Endometrium (tissue), 2 donors: ENCODE measurements at regions not wholly inside any gene's neighbourhood (a gene's known extent, or its start where the extent isn't known, plus 50 kb on each side); places are given as distances from the start of the nearest gene placed in this dataset.
"Not testable (repeated sequence)": the region's sequence is repeated elsewhere in the genome, so short reads cannot be mapped to it uniquely, and the experiment has no call there.

ENCODE experiments used
- FAIRE-seq: peaks from 2 replicates; lab custom pipeline; 2012; peaks lifted over from hg19 to GRCh38; lab: Jason Lieb, UNC
- donor health status: control.
- donor health status: control.

DNA sequence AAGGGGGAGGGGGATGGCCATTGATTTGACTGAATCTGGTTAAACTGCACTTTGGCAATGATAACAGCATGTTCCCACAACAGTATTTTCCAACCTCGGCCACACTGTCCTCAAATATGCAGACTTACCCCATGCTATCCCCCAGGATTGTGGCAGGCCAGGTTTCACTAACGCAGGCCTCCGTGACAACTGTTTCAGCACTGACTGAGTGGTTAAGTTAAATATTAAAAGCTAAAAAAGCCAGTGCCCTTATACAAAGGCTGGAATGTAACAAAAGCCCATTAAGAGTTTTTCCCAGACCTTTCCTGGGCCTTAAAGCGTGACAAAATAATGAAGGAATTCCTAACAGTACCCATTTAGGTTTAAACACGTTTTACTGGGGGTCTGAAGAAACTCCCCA is 202.9 kb downstream of the USP25 start:
- FAIRE-seq = no peak

DNA sequence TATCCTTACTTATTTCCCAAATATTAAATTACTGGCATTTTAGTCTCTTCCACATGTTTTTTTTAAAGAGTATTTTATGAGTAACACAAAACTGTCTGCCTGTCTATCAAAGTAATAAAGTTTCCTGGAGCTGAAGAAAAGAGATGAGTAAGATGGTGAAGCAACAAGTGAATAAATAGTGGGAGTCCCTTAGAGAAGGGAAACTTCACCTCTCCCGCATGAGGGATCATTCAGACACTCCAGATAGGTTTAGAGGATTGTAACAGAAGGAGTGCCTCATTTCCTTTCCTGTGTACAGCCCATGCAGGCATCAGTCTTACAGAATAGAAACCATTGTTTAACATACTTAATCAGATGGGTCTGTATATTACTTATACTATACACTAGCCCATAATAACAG is 205.7 kb downstream of the USP25 start:
- FAIRE-seq = no peak

DNA sequence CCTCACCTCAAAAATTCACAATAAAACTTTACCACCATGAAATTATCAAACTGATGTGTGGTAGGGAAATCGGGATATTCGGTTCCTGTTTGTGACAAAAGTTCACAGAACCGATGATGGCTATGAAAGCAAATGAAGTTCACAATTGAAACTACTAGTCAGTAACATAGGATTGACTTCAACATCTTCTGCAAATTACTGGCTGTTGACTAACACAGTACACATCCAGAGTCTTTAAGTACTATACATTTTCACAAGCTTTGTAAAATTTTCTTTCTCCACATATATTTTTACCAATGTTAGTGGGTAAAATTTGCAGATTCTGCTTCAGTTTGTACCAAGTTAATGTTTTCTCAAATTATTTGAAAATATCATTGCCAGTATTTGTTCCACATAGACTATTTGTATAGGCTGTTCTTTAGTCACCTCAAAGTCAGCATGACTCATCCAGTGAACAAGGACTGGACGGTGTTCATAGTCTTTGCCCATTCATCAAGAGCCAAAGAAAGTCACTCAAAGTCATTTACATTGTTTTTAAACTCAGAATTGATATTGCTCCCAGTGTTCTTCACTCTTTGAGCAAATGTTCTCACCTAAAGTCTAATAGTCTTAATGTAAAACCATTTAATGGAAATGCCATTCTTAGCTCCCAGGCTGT is 213.4 kb downstream of the USP25 start:
- FAIRE-seq = no peak

DNA sequence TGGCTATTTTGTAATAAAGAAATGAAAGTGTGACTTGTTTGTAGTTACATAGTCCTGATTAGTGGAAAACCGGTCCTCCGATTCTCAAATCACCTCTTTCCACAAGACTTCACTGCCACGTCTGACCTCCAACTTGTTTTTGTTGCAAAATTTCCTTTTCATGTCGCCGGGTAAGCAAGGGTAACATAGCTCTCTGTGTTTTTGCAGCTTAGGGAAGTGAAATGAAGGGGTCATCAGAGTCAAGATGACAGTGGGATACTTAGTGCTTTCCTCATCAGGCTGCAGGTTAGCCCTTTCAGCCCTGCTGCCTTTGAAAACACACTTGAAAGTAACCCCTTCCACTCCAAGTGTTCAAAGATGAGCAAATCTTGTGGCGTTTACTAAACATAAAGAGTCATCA is 217.9 kb downstream of the USP25 start:
- FAIRE-seq = no peak

DNA sequence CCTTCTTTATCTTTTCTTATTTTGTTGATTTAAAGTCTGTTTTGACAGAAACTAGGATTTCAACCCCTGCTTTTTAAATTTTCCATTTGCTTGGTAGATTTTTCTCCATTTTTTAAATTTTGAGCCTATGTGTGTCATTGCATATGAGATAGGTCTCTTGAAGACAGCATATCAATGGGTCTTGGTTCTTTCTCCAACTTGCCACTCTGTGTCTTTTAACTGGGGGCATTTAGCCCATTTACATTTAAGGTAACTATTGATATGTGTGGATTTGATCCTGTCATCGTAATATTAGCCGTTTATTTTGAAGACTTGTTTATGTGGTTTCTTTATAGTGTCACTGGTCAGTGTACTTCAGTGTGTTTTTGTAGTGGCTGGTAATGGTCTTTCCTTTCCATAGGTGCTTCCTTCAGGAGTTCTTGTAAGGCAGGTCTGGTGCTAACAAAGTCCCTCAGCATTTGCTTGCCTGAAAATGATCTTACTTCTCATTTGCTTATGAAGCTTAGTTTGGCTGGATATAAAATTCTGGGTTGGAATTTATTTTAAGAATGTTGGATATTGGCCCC is 223.9 kb downstream of the USP25 start:
- no peak for FAIRE-seq

DNA sequence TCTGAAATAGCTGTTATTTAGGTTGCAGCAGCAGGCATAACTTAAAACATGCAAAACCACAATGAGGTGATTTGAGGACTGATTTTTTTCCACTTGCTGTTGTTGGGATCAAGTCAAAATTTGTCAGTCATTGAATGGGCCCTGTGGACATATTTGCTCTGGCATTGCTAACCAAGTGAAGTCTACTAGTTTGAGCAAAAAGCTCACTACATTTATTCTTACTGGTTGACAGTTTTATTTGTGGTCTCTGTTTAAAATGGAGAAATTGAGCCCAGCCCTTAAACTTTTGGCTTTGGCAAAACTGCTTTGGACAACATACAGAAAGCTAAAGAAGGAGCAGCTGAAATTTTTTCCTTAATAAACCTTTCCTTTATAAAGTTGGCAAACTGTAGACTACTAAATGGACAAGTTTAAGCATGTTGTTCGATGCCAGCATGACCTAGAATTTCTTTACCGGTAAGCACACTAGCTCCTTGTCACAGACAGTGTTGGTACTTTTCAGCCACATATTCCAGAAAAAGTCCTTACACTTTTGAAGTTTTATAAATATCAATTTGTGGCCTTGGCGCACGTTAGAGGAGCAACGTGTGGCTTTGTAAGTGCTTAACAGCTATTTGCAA is 234.6 kb downstream of the USP25 start:
- no peak for FAIRE-seq

DNA sequence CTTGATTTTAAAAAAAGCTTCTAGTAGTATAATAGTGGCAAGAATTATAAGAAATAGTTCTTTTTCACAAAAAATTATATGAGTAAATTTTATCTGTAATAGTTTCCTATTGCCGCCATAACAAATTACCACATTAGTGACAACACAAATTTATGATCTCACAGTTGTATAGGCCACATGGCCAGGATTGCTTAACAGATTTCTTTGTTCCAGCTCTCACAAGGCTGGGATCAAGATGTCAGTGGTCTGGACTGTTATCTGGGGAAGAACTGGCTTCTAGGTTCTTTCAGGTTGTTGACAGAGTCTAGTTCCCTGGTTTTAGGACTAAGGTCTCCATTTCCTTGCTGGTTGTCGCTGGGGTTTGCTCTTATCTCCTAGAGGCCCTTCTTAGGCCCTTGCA is 236.4 kb downstream of the USP25 start:
- FAIRE-seq = no peak

DNA sequence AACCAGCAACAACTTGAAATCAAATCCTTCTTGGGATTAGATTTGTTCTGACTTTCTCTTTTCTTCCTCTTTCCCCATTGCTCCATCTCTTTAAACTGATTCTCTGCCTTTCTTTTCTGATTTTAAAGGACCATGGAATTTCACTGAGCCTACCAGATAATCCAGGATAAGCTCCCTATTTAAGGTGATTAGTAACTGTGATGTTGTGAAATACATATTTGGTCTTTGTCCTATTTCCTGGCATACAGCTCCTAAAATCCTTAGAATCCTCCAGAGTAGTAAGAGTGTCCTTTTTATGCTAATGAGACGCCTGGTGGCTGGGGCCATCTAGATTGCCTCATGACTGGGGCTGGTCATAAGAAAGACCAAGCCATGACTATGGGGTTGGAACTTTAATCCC is 236.9 kb downstream of the USP25 start:
- FAIRE-seq = no peak

DNA sequence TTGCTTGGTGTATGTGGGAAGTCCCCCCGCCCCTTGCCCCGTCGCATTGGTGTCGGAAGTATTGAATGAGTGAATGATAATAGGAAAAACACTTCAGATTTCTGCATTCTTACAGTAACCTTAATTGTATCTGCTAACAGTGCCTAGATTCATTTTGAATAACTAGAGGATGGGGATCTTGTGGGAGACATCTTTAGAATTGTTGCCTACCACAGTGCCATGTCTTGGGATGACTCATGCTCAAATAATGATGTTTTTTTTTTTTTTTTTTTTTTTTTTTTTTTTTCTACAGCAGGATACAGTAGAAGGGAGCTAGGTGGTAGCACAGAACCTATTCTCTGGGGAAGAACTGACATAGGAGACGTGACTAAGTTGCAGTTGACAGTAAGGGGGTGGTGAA is 237.9 kb downstream of the USP25 start:
- FAIRE-seq = no peak

DNA sequence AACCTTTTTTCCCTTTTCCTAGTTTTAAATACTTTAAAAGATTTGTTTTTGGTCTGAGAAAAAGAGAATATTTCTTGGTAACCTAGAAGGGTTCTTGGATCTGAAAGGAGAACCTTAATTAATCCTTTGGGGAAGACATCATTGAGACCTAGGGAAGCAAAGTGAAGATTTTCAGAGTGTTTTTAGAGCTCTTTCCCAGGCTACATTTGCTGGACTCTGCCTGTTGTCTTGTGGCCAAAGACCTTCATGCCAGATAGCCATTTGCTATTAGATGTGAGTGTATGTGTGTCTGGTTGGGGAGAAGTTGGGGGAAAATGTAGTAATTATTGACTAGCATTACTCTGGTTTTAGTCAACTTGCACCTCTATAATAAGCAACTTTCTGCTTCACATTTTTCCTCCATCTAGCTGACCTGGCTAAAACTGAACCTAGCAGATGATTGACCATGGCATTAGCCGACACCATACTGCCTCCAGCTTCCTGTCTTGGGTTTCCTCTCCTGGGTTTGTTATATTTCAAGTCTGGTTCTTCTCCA is 239.1 kb downstream of the USP25 start:
- no peak for FAIRE-seq

DNA sequence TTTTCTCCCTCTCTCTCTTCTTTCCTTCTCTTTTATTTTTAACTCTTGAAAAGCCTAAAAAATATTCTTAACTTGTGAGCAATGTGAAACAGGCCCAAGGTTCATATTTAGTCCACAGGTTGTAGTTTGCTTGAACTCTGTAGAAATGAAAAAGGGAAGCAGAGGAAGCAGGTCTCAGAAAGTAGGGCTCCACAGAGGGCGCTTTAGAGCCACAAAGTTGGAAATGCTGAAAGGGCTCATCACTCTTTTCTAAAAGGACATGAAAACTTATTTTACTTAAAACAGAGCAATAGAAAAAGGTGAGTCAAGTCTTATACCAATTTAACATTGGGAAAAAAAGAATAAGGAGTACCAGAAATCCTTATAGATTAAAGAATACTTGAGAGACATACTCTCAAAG is 247.0 kb downstream of the USP25 start:
- no peak for FAIRE-seq

DNA sequence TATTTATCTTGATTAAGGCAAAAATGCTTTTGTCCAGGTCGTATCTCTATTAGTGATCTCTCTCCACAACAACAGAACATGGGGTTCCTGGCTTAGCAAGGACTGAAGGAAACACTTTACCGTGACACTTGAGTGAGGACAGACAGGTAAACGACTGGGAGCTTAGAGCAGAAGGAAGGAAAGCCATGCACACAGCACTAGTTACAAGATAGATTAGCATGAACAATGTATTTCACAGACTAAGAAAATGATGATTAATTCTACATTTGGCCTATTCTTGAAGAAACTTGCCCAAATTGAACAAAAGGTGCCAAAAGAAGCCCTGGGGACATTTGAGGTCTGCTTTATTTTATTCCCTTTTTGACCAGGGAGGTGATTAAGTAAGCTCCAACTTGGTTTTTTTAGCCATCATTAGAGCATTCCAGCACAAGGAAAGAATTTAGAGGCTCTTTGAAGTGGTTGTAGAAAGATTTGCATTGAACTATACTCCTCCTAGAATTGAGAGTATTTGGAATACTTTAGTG is 248.5 kb downstream of the USP25 start:
- peak; percentile 65 for FAIRE-seq

DNA sequence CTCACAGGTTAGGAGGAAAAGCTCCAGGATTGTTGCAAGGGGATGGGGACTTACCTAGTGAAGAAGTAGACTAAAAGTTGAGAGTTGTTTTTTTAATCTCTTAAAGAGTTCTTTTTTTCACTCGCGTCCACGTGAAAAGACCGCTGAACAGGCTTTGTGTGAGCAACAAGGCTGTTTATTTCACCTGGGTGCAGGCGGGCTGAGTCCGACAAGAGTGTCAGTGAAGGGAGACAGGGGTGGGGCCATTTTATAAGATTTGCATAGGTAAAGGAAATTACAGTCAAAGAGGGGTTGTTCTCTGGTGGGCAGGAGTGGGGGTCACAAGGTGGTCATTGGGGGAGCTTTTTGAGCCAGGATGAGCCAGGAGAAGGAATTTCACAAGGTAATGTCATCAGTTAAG is 249.7 kb downstream of the USP25 start:
- FAIRE-seq = not testable (repeated sequence)

DNA sequence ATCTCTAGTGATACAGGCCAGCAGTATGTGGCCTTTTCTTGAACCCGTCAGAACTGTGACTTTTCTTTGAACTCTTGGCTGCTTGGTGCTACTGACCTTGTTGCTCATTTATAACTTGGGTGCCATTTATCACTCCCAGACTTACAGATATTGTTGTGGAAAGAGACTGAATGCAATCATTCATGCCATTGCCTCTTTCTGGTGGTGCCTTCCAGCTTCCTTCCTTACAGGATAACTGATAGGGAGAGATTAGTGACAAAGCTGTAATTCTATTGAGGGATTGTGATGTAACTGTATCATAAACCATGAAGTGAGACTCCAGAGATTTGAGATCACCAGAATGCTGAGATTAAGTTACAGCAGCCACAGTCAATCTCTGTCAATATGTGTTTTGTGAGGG is 256.5 kb downstream of the USP25 start:
- FAIRE-seq = no peak

DNA sequence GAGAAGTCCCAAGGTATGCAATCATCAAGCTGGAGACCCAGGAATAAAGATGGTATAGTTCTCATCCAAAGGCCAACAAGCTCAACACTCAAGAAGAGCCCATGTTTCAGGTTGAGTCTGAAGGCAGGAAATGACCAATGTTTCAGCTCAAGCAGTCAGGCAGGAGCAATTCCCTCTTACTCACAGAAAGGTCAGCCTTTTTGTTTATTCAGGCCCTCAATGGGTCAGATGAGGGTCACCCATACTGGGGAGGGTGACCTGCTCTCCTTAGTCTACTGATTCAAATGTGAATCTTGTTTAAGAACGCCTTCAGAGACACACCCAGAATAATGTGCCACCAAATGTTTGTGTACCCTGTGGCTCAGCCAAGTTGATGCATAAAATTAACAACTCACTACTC is 262.4 kb downstream of the USP25 start:
- no peak for FAIRE-seq

DNA sequence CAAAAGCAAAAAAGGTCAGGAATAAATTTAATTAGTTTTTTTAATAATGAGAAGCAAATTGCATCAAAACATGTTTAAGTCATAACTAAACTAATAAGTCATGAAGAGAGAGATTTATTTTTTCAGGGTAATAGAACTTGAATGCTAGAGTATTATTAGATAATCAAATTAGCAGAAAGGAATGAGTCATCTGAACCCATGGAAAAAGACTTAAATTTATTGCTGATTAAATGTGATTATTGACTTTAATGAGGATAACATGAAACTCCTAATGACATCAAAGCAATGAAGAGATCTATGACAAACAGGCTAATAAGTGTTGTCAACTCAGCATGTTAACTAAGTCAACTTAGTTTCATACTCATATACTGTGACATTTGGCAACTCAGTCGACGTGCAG is 264.2 kb downstream of the USP25 start:
- FAIRE-seq = no peak

DNA sequence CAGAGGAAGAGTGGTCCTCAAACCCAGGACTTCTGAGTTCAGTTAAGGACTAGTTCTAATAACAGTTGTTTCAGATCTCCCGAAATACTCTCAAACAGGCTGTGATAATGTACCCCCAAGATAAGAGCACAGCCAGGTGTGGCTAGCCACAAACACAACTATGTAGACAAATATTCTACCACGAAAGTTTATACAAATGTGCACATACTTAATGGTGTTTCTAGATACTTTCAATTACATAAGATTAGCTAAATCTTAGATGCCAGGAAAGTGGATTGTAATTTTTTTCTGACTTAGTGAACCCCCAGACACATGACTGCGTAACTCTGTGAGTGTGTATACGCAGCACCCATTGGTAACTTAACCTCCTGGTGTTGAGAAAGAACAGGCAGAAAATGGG is 270.0 kb downstream of the USP25 start:
- no peak for FAIRE-seq

DNA sequence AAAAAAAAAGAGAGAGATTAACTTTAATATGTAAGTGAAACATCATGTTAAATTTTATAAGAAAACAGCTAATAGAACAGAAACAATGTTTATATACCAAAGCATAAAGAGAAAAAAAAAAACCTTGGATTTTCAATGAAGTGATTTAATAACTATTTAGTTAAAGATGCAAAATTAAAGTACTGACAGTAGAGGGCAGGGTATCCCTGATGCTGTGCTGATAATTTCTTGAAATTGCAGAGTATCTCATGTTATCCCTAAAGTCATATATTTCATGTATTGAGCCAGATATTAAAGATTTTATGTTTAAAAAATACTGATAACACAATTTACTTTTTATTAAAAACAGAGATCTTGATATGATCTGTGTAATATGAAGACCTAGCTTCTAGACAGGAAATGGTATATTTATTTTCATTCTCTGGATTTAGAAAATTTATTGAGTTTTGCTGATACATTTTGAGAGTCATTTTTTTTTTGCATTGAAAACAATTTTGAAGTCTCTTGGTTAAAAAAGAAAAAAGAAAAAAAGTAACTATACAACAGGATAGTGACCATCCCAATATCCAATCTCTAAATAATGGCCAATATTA is 273.2 kb downstream of the USP25 start:
- peak; percentile 97 for FAIRE-seq

DNA sequence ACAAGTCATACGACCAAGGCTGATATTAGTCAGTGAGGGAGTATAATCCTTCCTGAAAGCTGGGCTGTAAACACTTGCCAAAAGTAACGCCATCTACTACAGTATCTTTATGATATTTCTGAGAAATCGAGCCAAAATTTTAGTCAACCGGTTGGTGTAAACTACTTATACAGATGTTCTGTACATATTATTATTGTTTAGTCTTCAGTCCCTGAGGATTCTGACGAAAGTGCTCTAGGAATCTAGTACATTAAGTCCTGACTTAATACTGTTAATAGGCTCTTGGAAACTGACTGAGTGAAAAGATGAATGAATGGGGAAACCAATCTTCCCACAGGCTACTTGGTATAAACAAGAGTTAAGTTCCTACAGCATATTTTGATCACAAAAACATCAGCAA is 274.3 kb downstream of the USP25 start:
- FAIRE-seq = no peak

DNA sequence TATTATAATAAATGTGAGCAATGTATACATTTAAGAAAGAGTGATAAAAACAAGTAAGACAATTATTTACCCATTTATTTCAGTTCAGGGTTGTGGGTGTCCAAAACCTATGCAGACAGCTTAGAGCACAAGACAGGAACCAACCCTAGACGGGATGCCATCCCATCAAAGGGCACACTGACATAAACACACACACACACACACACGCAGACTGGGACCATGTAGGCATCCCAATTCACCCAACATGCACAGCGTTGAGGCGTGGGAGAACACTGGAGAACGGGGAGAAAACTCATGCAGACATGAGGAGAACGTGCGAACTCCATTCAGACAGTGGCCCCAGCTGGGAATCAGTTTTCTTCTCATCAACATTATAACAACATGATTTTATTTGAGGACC is 274.7 kb downstream of the USP25 start:
- no peak for FAIRE-seq

DNA sequence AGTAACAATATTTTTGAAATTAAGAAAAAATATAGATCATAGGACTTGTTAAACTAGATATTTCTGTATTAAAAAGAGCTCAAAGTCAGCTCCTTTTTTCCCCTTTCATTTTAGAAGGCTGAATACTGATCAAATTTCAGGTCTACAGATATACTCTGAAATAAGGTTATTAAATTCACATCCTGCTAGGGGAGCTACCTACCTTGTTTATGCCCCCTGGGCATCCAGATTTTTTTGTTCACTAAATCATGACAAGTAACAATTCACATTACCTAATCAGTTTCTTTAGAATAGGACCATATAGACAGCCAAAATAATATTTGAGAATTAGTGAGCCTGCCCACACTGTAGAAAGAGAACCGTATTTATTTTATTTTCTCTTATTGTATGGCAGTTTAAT is 276.2 kb downstream of the USP25 start:
- FAIRE-seq = no peak

DNA sequence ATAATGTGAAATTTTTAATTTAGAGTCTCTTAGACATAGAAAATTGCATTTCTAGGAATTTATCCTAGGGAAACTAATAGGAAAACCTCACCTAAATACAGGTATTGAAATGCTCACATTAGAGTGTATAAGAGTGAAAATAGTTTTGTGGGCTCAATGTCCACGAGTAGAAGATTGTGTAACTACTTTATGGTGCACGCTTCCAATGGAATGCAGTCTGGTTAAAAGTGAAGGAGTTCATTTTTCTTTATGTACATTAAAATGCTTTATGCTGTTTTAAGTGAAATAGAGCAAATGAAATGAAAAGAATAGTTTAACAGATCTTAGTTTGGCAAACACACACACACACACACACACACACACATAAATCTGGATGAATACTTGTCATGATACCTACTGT is 278.2 kb downstream of the USP25 start:
- no peak for FAIRE-seq

DNA sequence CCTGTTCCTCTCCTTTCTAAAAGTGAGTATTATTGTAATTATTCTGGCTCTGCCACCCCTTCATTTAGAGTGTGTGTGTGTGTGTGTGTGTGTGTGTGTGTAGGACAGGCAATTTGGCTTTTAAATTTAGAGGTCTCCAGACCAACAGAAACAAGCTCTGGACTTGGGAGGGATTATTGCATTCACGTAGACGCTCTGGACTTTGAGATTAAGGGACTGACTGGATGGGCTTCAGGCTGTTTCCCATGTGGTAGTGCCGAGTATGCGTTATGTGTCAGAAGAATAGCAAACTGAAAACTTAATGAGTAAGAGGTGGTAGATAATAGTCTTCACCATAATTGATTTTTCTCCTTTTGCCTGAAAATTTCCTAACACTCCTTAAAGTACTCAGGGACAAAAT is 281.9 kb downstream of the USP25 start:
- no peak for FAIRE-seq
